IMR-90 (cell line): ENCODE measurements at regions not wholly inside any gene's neighbourhood (a gene's known extent, or its start where the extent isn't known, plus 50 kb on each side); places are given as distances from the start of the nearest gene placed in this dataset.

Experiments used
- ATAC-seq: fragments of 200-7000 bp; cut with Tn5 transposase; 2 replicates; pipeline ENCODE4 v1.9.1; 2020; ENCODE audit warnings: low read depth, mild to moderate bottlenecking, moderate library complexity
- BruUV-seq: library from RNA; stranded (reverse); fragments of 400-500 nt; replicated peaks from 2 replicates; lab custom pipeline; 2021; lab: Mats Ljungman, UMichigan
- CTCF ChIA-PET: fragments of 300-600 bp; formaldehyde crosslinking; extraction: SDS; loops from one replicate; lab custom pipeline; 2021; ENCODE audit warnings: antibody characterized with exemption; lab: Yijun Ruan, JAX
- POLR2A ChIA-PET: fragments of 300-600 bp; sonication (Branson Sonifier 250); formaldehyde crosslinking; loops from one replicate; lab custom pipeline; 2022; ENCODE audit warnings: antibody characterized with exemption; ENCODE audit not compliant: unreplicated experiment; lab: Charles Lee
- DNase-seq: peaks from one replicate; pipeline ENCODE4 v3.0.0; 2013
- H2AFZ ChIP-seq: replicated peaks from 2 replicates; pipeline ENCODE3; 2013; ENCODE audit warnings: low read length, mild to moderate bottlenecking; ENCODE audit not compliant: poor library complexity
- H2AK5ac ChIP-seq: 2 replicates; pipeline ENCODE4 v1.6.1; 2013; ENCODE audit warnings: low read depth, low read length, inconsistent platforms
- H2AK9ac ChIP-seq: replicated peaks from 2 replicates; pipeline ENCODE3; 2013; ENCODE audit warnings: mild to moderate bottlenecking, low read depth, low read length, moderate library complexity; ENCODE audit not compliant: poor library complexity
- H2BK120ac ChIP-seq: 2 replicates; pipeline ENCODE4 v1.6.1; 2013; ENCODE audit warnings: low read depth, low read length, inconsistent platforms
- H2BK15ac ChIP-seq: 3 replicates; pipeline ENCODE4 v1.6.1; 2013; ENCODE audit warnings: low read depth, low read length, inconsistent platforms
- H2BK20ac ChIP-seq: 2 replicates; pipeline ENCODE4 v1.6.1; 2013; ENCODE audit warnings: low read depth, mild to moderate bottlenecking, inconsistent platforms, low read length, moderate library complexity
- H2BK5ac ChIP-seq: 2 replicates; pipeline ENCODE4 v1.6.1; 2013; ENCODE audit warnings: mild to moderate bottlenecking, low read depth, low read length, inconsistent platforms; ENCODE audit not compliant: poor library complexity, severe bottlenecking
- H3K14ac ChIP-seq: replicated peaks from 2 replicates; pipeline ENCODE4 v1.6.1; 2013; ENCODE audit warnings: low read depth, low read length, inconsistent platforms
- H3K18ac ChIP-seq: 2 replicates; pipeline ENCODE4 v1.6.1; 2013; ENCODE audit warnings: low read depth, low read length, control low read depth
- H3K23ac ChIP-seq: 2 replicates; pipeline ENCODE4 v1.6.1; 2013; ENCODE audit warnings: low read depth, low read length, inconsistent platforms
- H3K27ac ChIP-seq: 2 replicates; pipeline ENCODE4 v1.5.1; 2013; ENCODE audit warnings: mild to moderate bottlenecking, control low read depth, low read length; ENCODE audit not compliant: insufficient read depth
- H3K27me3 ChIP-seq: 2 replicates; pipeline ENCODE4 v1.6.1; 2013; ENCODE audit warnings: low read length; ENCODE audit not compliant: control insufficient read depth, insufficient read depth
- H3K36me3 ChIP-seq: 2 replicates; pipeline ENCODE4 v1.6.1; 2013; ENCODE audit warnings: low read length, mixed read lengths; ENCODE audit not compliant: control insufficient read depth, insufficient read depth
- H3K4ac ChIP-seq: 2 replicates; pipeline ENCODE4 v1.6.1; 2013; ENCODE audit warnings: low read depth, low read length, inconsistent platforms
- H3K4me1 ChIP-seq: 2 replicates; pipeline ENCODE4 v1.6.1; 2013; ENCODE audit warnings: low read length, mixed read lengths; ENCODE audit not compliant: control insufficient read depth, insufficient read depth
- H3K4me2 ChIP-seq: 2 replicates; pipeline ENCODE4 v1.6.1; 2013; ENCODE audit warnings: low read depth, mild to moderate bottlenecking, control low read depth, low read length, moderate library complexity
- H3K4me3 ChIP-seq: 2 replicates; pipeline ENCODE4 v1.5.1; 2013; ENCODE audit warnings: low read depth, mild to moderate bottlenecking, control low read depth, low read length, moderate library complexity; ENCODE audit not compliant: insufficient read depth
- H3K56ac ChIP-seq: 2 replicates; pipeline ENCODE4 v1.6.1; 2013; ENCODE audit warnings: low read length, inconsistent platforms; ENCODE audit not compliant: insufficient read depth; ENCODE audit errors: extremely low read depth
- H3K79me1 ChIP-seq, 2 experiments: 2 replicates each; pipeline ENCODE4 v1.6.1; 2013; ENCODE audit warnings: low read length in 2 of 2, inconsistent platforms in 1 of 2, low read depth in 1 of 2
- H3K9ac ChIP-seq: 2 replicates; pipeline ENCODE4 v1.6.1; 2013; ENCODE audit warnings: low read depth, low read length, control low read depth
- H3K9me1 ChIP-seq: 2 replicates; pipeline ENCODE4 v1.6.1; 2013; ENCODE audit warnings: low read length, inconsistent platforms; ENCODE audit not compliant: insufficient read depth
- H3K9me3 ChIP-seq: 2 replicates; pipeline ENCODE4 v1.6.1; 2013; ENCODE audit warnings: low read length; ENCODE audit not compliant: control insufficient read depth, insufficient read depth
- H4K20me1 ChIP-seq: 2 replicates; pipeline ENCODE4 v1.6.1; 2013; ENCODE audit warnings: low read length, inconsistent platforms; ENCODE audit not compliant: insufficient read depth
- H4K5ac ChIP-seq: 2 replicates; pipeline ENCODE4 v1.6.1; 2013; ENCODE audit warnings: mild to moderate bottlenecking, low read depth, low read length, control low read depth
- H4K8ac ChIP-seq, 2 experiments: 2 replicates each; pipeline ENCODE4 v1.6.1; 2013; ENCODE audit warnings: low read depth in 2 of 2, low read length in 2 of 2, control low read depth in 1 of 2, inconsistent platforms in 1 of 2
- H4K91ac ChIP-seq: 2 replicates; pipeline ENCODE4 v1.6.1; 2013; ENCODE audit warnings: low read depth, low read length, inconsistent platforms; ENCODE audit not compliant: insufficient read depth
- BHLHE40 ChIP-seq: fragments of 150-350 bp; IDR thresholded peaks from 2 replicates; pipeline ENCODE4 v1.6.1; 2016; ENCODE audit warnings: mild to moderate bottlenecking, low read depth, low read length
- CHD1 ChIP-seq: IDR thresholded peaks from 2 replicates; pipeline ENCODE4 v1.6.1; 2012; ENCODE audit warnings: low read depth, low read length, improper control_type of control experiment
- MAFK ChIP-seq: IDR thresholded peaks from 2 replicates; pipeline ENCODE4 v1.6.1; 2012; ENCODE audit warnings: low read depth, low read length, improper control_type of control experiment
- MAZ ChIP-seq: IDR thresholded peaks from 2 replicates; pipeline ENCODE4 v1.6.1; 2012; ENCODE audit warnings: low read depth, mild to moderate bottlenecking, low read length, improper control_type of control experiment, moderate library complexity, borderline replicate concordance
- MXI1 ChIP-seq: IDR thresholded peaks from 2 replicates; pipeline ENCODE4 v1.6.1; 2012; ENCODE audit warnings: low read depth, mild to moderate bottlenecking, low read length, moderate library complexity, borderline replicate concordance
- POLR2A ChIP-seq: IDR thresholded peaks from 2 replicates; pipeline ENCODE4 v1.6.1; 2012; ENCODE audit warnings: mild to moderate bottlenecking, low read depth, low read length
- RCOR1 ChIP-seq: IDR thresholded peaks from 2 replicates; pipeline ENCODE4 v1.6.1; 2012; ENCODE audit warnings: mild to moderate bottlenecking, low read length, improper control_type of control experiment; ENCODE audit not compliant: insufficient replicate concordance
- SMC3 ChIP-seq: fragments of 150-350 bp; IDR thresholded peaks from 2 replicates; pipeline ENCODE4 v1.6.1; 2016; ENCODE audit warnings: low read depth, mild to moderate bottlenecking, antibody characterized with exemption, low read length, moderate library complexity
- WGBS, 2 experiments: methylation state at CpG; one replicate each; pipeline versions ENCODE4 v1.1.5 to v1.1.7; 2013; ENCODE audit warnings: missing lambda C conversion rate in 2 of 2; ENCODE audit not compliant: insufficient read length in 1 of 2; ENCODE audit errors: extremely low coverage in 2 of 2; 5-methylcytosine and 5-hydroxymethylcytosine counted together
- dilution Hi-C: fragments of 300-500 bp; cut with HindIII; formaldehyde crosslinking; loops from one replicate; pipeline ENCODE4 v1.14.3; 2018; ENCODE audit warnings: low sequenced_read_pairs; ENCODE audit not compliant: unreplicated experiment
- in situ Hi-C: fragments of 300-500 bp; cut with MboI; formaldehyde crosslinking; loops from 3 replicates; pipeline ENCODE4 v1.14.3; 2019; ENCODE audit warnings: low sequenced_read_pairs, inconsistent platforms, mixed read lengths
- intact Hi-C: fragments of 100-400 bp; cut with micrococcal nuclease; formaldehyde crosslinking; loops from 2 replicates; pipeline ENCODE4 v1.10.0; 2022
- TF ChIP-seq, protein P1 (sequence below): fragments of 150-350 bp; IDR thresholded peaks from 2 replicates; pipeline ENCODE4 v1.6.1; 2016; ENCODE audit warnings: low read depth, mild to moderate bottlenecking, low read length, moderate library complexity, borderline replicate concordance
- TF ChIP-seq, protein P2 (sequence below): fragments of 150-350 bp; IDR thresholded peaks from 2 replicates; pipeline ENCODE4 v1.6.1; 2017; ENCODE audit warnings: mild to moderate bottlenecking, antibody characterized with exemption, low read length, low read depth

DNA sequence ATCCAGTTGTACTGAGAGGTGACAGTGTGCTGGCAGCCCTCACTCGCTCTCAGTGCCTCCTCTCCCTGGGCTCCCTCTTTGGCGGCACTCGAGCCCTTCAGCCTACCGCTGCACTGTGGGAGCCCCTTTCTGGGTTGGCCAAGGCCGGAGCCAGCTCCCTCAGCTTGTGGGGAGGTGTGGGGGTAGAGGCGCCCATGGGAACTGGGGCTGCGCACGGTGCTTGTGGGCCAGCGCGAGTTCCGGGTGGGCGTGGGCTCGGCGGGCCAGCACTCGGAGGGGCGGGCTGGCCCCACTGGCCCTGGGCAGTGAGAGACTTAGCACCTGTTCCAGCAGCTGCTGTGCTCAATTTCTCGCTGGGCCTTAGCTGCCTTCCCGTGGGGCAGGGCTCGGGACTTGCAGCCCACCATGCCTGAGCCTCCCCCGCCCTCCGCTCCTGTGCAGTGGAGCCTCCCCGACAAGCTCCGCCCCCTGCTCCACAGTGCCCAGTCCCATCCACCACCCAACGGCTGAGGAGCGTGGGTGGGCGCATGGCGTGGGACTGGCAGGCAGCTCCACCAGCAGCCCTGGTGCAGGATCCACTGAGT lies 342.2 kb upstream of the ZNF608 start:
- CTCF ChIA-PET: no interaction called here

More for the DNA sequence above, 342.2 kb upstream of the ZNF608 start:
- Histone ChIP-seq H3K4me2 (no peak overlapping the region), H2AFZ (no peak overlapping the region), H3K79me1 (no peaks in the 10 kb centered on the region), H3K23ac (no peak overlapping the region), H3K27ac (no peak overlapping the region), H4K5ac (no peak overlapping the region), H3K9me1 (no peaks in the 10 kb centered on the region), H2BK5ac (no peak overlapping the region), H3K4ac (no peak overlapping the region), H3K4me3 (no peak overlapping the region), H2BK120ac (no peak overlapping the region), H2BK20ac (no peak overlapping the region), H3K14ac (no peak overlapping the region), H3K4me1 (peaks cover 2% of the 10 kb centered on the region; the same call in 1 of the 2 replicates), H2BK15ac (no peak overlapping the region), H2AK5ac (0 out of 2 replicates have a peak overlapping the region, but pooled peaks have one; percentile 51), H4K8ac (no peak overlapping the region), H3K36me3 (no peaks in the 10 kb centered on the region), H4K20me1 (no peaks in the 10 kb centered on the region), H3K18ac (no peak overlapping the region), H2AK9ac (no peak overlapping the region), H3K9me3 (no peaks in the 10 kb centered on the region; the same call in 1 of the 2 replicates), H3K56ac (no peak overlapping the region), H4K91ac (no peak overlapping the region), H3K27me3 (no peaks in the 10 kb centered on the region), H3K9ac (no peak overlapping the region)
- DNase-seq (no peak), ATAC-seq (no peak)
- TF ChIP-seq BHLHE40: no peak
- no peak for TF ChIP-seq MXI1
- TF ChIP-seq MAZ: no peak
- TF ChIP-seq, protein P1, sequence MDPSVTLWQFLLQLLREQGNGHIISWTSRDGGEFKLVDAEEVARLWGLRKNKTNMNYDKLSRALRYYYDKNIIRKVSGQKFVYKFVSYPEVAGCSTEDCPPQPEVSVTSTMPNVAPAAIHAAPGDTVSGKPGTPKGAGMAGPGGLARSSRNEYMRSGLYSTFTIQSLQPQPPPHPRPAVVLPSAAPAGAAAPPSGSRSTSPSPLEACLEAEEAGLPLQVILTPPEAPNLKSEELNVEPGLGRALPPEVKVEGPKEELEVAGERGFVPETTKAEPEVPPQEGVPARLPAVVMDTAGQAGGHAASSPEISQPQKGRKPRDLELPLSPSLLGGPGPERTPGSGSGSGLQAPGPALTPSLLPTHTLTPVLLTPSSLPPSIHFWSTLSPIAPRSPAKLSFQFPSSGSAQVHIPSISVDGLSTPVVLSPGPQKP: no peak
- no peak for TF ChIP-seq MAFK
- TF ChIP-seq, protein P2, sequence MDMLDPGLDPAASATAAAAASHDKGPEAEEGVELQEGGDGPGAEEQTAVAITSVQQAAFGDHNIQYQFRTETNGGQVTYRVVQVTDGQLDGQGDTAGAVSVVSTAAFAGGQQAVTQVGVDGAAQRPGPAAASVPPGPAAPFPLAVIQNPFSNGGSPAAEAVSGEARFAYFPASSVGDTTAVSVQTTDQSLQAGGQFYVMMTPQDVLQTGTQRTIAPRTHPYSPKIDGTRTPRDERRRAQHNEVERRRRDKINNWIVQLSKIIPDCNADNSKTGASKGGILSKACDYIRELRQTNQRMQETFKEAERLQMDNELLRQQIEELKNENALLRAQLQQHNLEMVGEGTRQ: no peak
- TF ChIP-seq CHD1: no peak
- no peak for TF ChIP-seq SMC3
- no peak for TF ChIP-seq RCOR1
- no peak for TF ChIP-seq POLR2A
- intact Hi-C loops (no loop called here), dilution Hi-C loops (no loop called here), in situ Hi-C loops (no loop called here)
- BruUV-seq: no TSS peak
- POLR2A ChIA-PET: no interaction called here
- 81% methylated on average over 7 of the region's 27 CpGs; no CpG with 5 or more reads in 1 of the 2 experiments for WGBS, 2 experiments
